GM23248 (cell line): ENCODE measurements at regions not wholly inside any gene's neighbourhood (a gene's known extent, or its start where the extent isn't known, plus 50 kb on each side); places are given as distances from the start of the nearest gene placed in this dataset.

ENCODE experiments used
- DNase-seq: peaks from one replicate; pipeline ENCODE4 v3.0.0-alpha.2; 2015
- H2AFZ ChIP-seq: fragments of 200-600 bp; sonication (generic); 2 replicates; pipeline ENCODE4 v1.6.1; 2016; ENCODE audit warnings: antibody characterized with exemption
- H3F3A ChIP-seq: fragments of 200-600 bp; sonication (generic); 2 replicates; pipeline ENCODE4 v1.6.1; 2016; ENCODE audit warnings: mild to moderate bottlenecking, antibody characterized with exemption, mixed run types; ENCODE audit not compliant: insufficient read depth
- H3K27ac ChIP-seq: fragments of 200-600 bp; sonication (generic); 2 replicates; pipeline ENCODE4 v1.5.1; 2016; ENCODE audit warnings: mild to moderate bottlenecking
- H3K27me3 ChIP-seq: fragments of 200-600 bp; sonication (generic); replicated peaks from 2 replicates; pipeline ENCODE4 v1.6.1; 2016; ENCODE audit warnings: mild to moderate bottlenecking; ENCODE audit not compliant: insufficient read depth
- H3K36me3 ChIP-seq: fragments of 200-600 bp; sonication (generic); 2 replicates; pipeline ENCODE4 v1.6.1; 2016; ENCODE audit warnings: low read depth, mild to moderate bottlenecking
- H3K4me1 ChIP-seq: fragments of 200-600 bp; sonication (generic); 2 replicates; pipeline ENCODE4 v1.6.1; 2016; ENCODE audit warnings: mild to moderate bottlenecking; ENCODE audit not compliant: insufficient read depth
- H3K4me2 ChIP-seq: fragments of 200-600 bp; sonication (generic); one replicate; pipeline ENCODE4 v1.6.1; 2016; ENCODE audit warnings: mild to moderate bottlenecking; ENCODE audit not compliant: unreplicated experiment
- H3K4me3 ChIP-seq: fragments of 200-600 bp; sonication (generic); 2 replicates; pipeline ENCODE4 v1.5.1; 2016; ENCODE audit warnings: mild to moderate bottlenecking
- H3K79me2 ChIP-seq: fragments of 200-600 bp; sonication (generic); 2 replicates; pipeline ENCODE4 v1.6.1; 2016; ENCODE audit warnings: mild to moderate bottlenecking; ENCODE audit not compliant: insufficient read depth
- H3K9ac ChIP-seq: fragments of 200-600 bp; sonication (generic); 2 replicates; pipeline ENCODE4 v1.6.1; 2016; ENCODE audit warnings: mild to moderate bottlenecking
- H3K9me2 ChIP-seq: fragments of 200-600 bp; sonication (generic); 2 replicates; pipeline ENCODE4 v1.6.1; 2016; ENCODE audit warnings: mixed run types, mild to moderate bottlenecking, moderate library complexity; ENCODE audit not compliant: insufficient read depth
- H3K9me3 ChIP-seq: fragments of 200-600 bp; sonication (generic); one replicate; pipeline ENCODE4 v1.6.1; 2017; ENCODE audit warnings: low read depth
- H4K20me1 ChIP-seq: fragments of 200-600 bp; sonication (generic); 2 replicates; pipeline ENCODE4 v1.6.0; 2016; ENCODE audit not compliant: insufficient read depth
- EZH2 ChIP-seq: fragments of 200-600 bp; sonication (generic); IDR thresholded peaks from 2 replicates; pipeline ENCODE4 v1.6.1; 2018; ENCODE audit warnings: antibody characterized with exemption, mild to moderate bottlenecking; ENCODE audit not compliant: insufficient read depth, poor library complexity, severe bottlenecking
- EZH2phosphoT487 ChIP-seq: fragments of 200-600 bp; sonication (generic); IDR thresholded peaks from 2 replicates; pipeline ENCODE4 v1.6.1; 2018; ENCODE audit warnings: antibody characterized with exemption, moderate library complexity, mild to moderate bottlenecking, low read depth; ENCODE audit not compliant: insufficient read depth
- WGBS, 2 experiments: methylation state at CpG; one replicate each; pipeline ENCODE4 v1.1.6; 2015 to 2017; ENCODE audit warnings: low lambda C conversion rate in 2 of 2, low coverage in 1 of 2; ENCODE audit errors: missing lambda C conversion rate in 2 of 2; 5-methylcytosine and 5-hydroxymethylcytosine counted together
- in situ Hi-C: fragments of 300-500 bp; cut with MboI; formaldehyde crosslinking; loops from 2 replicates; pipeline ENCODE4 v1.15.0; 2020

- 35 to 38% methylated on average over 6 of the region's 6 CpGs for WGBS, 2 experiments
- Histone ChIP-seq H3K4me1 (no peaks in the 10 kb centered on the region), H3K9me3 (no peaks in the 10 kb centered on the region), H3K9me2 (no peaks in the 10 kb centered on the region), H3K27ac (no peak overlapping the region), H2AFZ (no peak overlapping the region), H3K4me3 (no peak overlapping the region), H3K9ac (no peak overlapping the region), H4K20me1 (no peaks in the 10 kb centered on the region), H3K4me2 (no peak overlapping the region), H3K27me3 (no peaks in the 10 kb centered on the region), H3K36me3 (no peaks in the 10 kb centered on the region), H3K79me2 (no peaks in the 10 kb centered on the region), H3F3A (no peaks in the 10 kb centered on the region)
- in situ Hi-C loops = no loop called here
- DNase-seq = no peak
- TF ChIP-seq EZH2phosphoT487 (no peak), EZH2 (no peak)
Measured at GRCh38 chr7:35362341-35362740, 108.4 kb upstream of the TBX20 start.

- H3K36me3 ChIP-seq = no peaks in the 10 kb centered on the region
- H3K4me3 ChIP-seq = no peak overlapping the region
- H3K27ac ChIP-seq = no peak overlapping the region
- H3K4me1 ChIP-seq = no peaks in the 10 kb centered on the region
- no peak for DNase-seq
- H3F3A ChIP-seq = no peaks in the 10 kb centered on the region
- 0% methylated on average over 1 of the region's 1 CpG for WGBS, 2 experiments
- no peak overlapping the region for H3K4me2 ChIP-seq
- no peaks in the 10 kb centered on the region for H3K9me3 ChIP-seq
- no peak overlapping the region for H3K9ac ChIP-seq
- no peaks in the 10 kb centered on the region for H3K9me2 ChIP-seq
- no peak overlapping the region for H2AFZ ChIP-seq
- no peaks in the 10 kb centered on the region for H3K79me2 ChIP-seq
- H3K27me3 ChIP-seq = no peaks in the 10 kb centered on the region
- no peaks in the 10 kb centered on the region for H4K20me1 ChIP-seq
- no peak for TF ChIP-seq EZH2phosphoT487
- TF ChIP-seq EZH2 = no peak
- in situ Hi-C loops = no loop called here
Measured at GRCh38 chr7:35359423-35359822, 105.5 kb upstream of the TBX20 start.

GRCh38 chr7:35356495-35356894 is 102.6 kb upstream of the TBX20 start:
- Histone ChIP-seq H3K4me3 (no peak overlapping the region), H3K4me1 (no peaks in the 10 kb centered on the region), H4K20me1 (no peaks in the 10 kb centered on the region), H3K9ac (no peak overlapping the region), H3K27ac (no peak overlapping the region), H3K9me3 (no peaks in the 10 kb centered on the region), H3K27me3 (no peaks in the 10 kb centered on the region), H3K4me2 (no peak overlapping the region), H2AFZ (no peak overlapping the region), H3K36me3 (no peaks in the 10 kb centered on the region), H3K79me2 (no peaks in the 10 kb centered on the region), H3K9me2 (no peaks in the 10 kb centered on the region), H3F3A (no peaks in the 10 kb centered on the region)
- no peak for TF ChIP-seq EZH2
- no peak for TF ChIP-seq EZH2phosphoT487
- 2 to 3% methylated on average over 4 of the region's 4 CpGs for WGBS, 2 experiments
- in situ Hi-C loops = no loop called here
- DNase-seq = no peak

- no peaks in the 10 kb centered on the region for H4K20me1 ChIP-seq
- no peak overlapping the region for H2AFZ ChIP-seq
- no peak overlapping the region for H3K4me3 ChIP-seq
- H3K79me2 ChIP-seq = no peaks in the 10 kb centered on the region
- no peak overlapping the region for H3K4me2 ChIP-seq
- H3K9me2 ChIP-seq = no peaks in the 10 kb centered on the region
- H3K27me3 ChIP-seq = no peaks in the 10 kb centered on the region
- no peaks in the 10 kb centered on the region for H3F3A ChIP-seq
- 10% methylated on average over 5 of the region's 5 CpGs for WGBS, 2 experiments
- no peak overlapping the region for H3K9ac ChIP-seq
- no peaks in the 10 kb centered on the region for H3K36me3 ChIP-seq
- no peak overlapping the region for H3K27ac ChIP-seq
- no peak for DNase-seq
- no peaks in the 10 kb centered on the region for H3K9me3 ChIP-seq
- in situ Hi-C loops = no loop called here
- no peaks in the 10 kb centered on the region for H3K4me1 ChIP-seq
- TF ChIP-seq EZH2 (no peak), EZH2phosphoT487 (no peak)
Measured at GRCh38 chr7:35355911-35356310, 102.0 kb upstream of the TBX20 start.

- 0 to 6% methylated on average over 2 of the region's 2 CpGs for WGBS, 2 experiments
- H4K20me1 ChIP-seq = no peaks in the 10 kb centered on the region
- H3K27me3 ChIP-seq = no peaks in the 10 kb centered on the region
- H3K4me3 ChIP-seq = no peak overlapping the region
- H3K27ac ChIP-seq = no peak overlapping the region
- H3K9me2 ChIP-seq = no peaks in the 10 kb centered on the region
- TF ChIP-seq EZH2 (no peak), EZH2phosphoT487 (no peak)
- H3K79me2 ChIP-seq = no peaks in the 10 kb centered on the region
- no peak for DNase-seq
- no peaks in the 10 kb centered on the region for H3F3A ChIP-seq
- H2AFZ ChIP-seq = no peak overlapping the region
- no peaks in the 10 kb centered on the region for H3K9me3 ChIP-seq
- H3K4me1 ChIP-seq = no peaks in the 10 kb centered on the region
- H3K4me2 ChIP-seq = no peak overlapping the region
- H3K36me3 ChIP-seq = no peaks in the 10 kb centered on the region
- in situ Hi-C loops = no loop called here
- H3K9ac ChIP-seq = no peak overlapping the region
Measured at GRCh38 chr7:35355199-35355598, 101.3 kb upstream of the TBX20 start.
